HG03097 (cell line): ENCODE measurements at regions not wholly inside any gene's neighbourhood (a gene's known extent, or its start where the extent isn't known, plus 50 kb on each side); places are given as distances from the start of the nearest gene placed in this dataset.
"Not testable (repeated sequence)": the region's sequence is repeated elsewhere in the genome, so short reads cannot be mapped to it uniquely, and the experiment has no call there.

Experiments
- ATAC-seq: cut with Tn5 transposase; IDR thresholded peaks from one replicate; pipeline ENCODE4 v1.9.1; 2021; ENCODE audit not compliant: unreplicated experiment, low FRiP score

DNA sequence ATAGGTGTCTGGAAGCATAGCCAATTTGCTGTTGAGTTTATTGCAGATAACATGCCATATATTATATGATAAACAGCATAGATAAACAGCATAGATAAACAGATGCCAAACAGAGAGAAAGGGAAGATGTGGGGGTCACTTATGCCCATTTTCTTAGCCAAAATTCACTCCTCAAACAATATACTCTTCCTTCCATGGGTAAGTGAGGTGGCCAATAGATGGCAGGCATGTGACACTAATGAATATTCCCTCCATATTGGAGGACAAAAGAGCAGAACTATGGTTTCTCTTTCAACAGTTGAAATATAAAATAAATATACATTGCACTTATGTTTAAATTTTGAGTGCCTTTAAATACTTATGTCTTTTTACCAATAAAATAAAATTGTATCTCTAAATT is 1212.8 kb downstream of the REEP3 start:
- ATAC-seq: peak; percentile 52

DNA sequence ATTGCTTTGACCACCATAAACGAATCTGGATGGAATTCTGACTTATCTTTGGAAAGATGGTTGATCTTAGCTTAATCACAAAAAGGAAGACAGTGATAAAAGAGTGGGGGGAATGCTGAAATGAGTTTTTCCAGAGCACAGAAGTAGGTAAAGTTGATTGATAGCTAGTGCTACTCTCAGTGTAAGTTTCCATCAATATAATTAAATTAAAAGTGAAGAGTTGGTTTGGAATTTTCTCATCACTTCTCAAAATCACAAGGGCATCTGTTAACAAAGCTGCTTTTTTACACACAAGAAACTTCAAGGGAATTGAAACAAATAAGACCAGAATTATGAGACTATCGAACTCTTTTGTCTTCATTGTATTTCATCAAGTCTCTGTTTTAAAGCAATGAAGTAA is 1217.3 kb downstream of the REEP3 start:
- ATAC-seq: no peak

DNA sequence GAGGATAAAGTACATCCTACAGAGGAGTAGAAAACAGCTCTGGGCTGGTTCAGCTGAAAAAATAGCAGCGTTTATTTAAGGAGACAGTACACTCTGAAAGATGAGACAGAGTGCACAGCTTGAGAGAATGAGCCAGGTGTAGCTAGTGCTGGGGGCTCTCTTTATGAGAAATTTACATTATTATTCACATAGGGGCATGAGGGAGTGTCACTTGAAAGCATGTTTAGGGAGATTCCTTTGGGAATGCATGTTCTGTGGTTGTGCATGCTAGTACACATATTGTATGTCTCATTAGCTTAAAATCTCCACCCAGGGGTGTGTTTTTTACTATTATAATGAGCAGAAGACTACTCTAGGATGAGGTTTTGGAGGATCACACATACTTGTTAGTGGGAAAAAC is 1224.4 kb downstream of the REEP3 start:
- no peak for ATAC-seq

DNA sequence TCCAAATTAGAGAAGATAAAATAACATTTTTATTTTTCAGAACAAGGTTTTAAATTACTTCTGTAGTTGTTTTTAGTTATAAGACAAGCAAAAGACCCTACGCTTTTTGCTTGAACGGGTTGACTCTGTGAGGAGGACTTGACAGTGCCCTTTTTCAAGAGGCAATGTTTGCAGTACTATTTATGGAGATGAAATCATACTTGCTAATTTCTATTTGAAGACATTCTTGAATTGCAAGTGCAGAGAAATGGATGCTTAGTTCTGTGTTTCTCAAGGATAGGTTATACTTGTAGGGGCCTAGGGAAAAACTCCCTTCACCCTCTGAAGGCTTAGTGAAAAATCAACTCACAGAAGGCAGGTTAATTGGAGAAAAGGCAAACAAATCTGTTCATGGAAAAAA is 1229.5 kb downstream of the REEP3 start:
- no peak for ATAC-seq

DNA sequence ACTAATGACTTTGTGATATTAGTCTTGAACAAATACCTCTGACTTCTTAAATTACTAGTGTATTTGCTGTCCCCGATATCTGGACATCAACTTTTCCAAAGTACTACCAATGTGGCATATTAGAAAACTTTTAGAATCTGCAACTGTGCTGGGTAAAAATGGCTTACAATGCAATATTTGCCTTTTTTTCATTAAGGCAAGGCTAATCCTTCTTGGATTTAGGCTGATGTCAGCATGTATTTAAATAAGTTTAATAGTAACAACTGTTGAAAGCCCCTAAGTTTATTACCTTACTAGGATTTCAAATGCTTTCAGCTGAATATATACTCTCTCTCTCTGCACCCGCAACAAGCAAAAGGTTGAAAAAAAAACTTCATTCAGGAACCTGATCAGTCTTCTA is 1232.3 kb downstream of the REEP3 start:
- no peak for ATAC-seq

DNA sequence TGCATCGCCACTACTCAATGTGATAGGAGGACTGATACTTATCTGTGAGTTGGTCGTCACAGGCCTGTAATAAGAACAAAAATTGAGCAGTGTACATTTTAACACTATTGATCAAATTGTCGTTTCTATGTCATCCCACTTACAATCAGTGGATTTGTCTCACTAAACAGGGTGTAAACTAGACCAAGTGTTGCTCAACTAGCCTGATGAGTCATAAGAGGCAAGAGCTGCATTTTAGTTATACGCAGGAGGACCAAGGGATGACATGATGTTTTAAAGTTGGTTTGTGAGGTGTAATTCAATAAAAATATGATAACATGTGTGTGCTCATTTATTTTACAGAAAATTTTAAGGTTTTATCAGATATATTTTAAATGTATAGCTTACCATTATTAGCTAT is 1239.2 kb downstream of the REEP3 start:
- no peak for ATAC-seq

DNA sequence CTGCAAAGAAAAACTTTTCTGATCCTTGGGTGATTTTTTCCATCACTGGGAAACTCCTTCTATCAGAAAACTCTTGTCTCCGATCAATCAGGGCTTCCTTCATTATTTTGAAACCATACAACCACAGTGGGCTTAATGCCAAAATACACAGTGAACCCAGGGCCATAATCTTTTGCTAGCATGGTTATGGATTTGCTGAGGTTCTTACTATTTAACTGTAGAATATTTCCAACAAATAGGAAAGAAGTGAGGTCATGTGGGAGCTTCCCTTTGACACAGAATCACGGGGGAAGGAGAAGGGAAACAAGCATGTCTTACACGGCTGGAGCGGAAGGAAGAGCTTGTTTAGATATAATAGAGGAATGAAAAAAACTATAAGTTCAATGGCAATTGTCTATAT is 1241.7 kb downstream of the REEP3 start:
- ATAC-seq: no peak

DNA sequence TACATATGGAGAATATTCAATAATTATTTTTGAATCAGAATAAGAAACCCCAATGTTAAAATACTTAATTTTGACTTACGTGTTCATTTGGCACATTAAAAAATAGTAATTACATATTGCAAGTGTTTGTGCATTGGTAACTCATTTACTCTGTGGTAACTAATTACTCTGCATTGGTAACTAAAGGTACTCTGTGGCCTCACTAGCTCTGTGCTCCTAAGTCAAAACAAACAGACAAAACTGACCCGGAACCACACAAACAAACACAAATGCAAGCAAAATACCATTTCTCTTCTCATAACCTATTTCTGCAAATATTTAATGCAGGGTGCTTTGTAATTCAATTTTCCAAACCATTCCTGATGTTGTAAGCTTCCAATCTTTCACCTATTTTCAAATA is 1244.3 kb downstream of the REEP3 start:
- ATAC-seq: no peak

DNA sequence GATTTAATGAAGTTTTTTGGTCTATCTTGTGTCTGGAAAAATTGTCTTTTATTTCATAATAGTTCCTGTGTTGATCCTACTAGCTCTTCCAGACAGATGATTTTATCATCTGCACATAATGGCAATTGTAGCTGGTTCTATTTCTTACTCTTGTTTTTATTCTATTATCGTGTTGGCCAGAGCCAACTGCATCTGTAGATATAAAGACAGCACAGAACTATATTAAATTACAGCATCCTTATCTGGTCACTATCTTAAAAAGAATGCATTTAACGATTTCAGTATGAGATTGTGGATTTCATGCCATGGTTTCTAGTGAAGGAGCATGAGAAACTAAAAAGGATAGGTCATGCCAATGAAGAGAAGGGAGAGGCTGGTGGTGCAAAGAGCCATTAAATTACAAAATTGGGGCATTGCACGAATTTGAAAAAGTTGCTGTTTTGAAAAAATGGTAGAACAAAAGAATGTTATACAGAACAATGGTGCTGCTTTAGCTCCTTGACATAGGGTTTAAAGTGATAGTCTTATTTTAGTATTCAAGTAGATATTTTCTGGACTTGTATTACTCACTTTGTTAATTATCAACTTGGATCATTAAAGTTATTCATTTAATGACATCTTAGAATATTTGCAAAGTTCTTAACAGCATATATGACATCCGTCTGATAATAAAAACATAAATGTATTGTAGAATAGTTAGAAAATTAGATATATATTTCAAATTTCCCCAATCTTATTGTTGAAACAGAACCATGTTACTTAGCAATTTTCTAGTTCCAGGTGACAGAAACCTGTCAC is 1250.3 kb downstream of the REEP3 start:
- ATAC-seq: no peak

DNA sequence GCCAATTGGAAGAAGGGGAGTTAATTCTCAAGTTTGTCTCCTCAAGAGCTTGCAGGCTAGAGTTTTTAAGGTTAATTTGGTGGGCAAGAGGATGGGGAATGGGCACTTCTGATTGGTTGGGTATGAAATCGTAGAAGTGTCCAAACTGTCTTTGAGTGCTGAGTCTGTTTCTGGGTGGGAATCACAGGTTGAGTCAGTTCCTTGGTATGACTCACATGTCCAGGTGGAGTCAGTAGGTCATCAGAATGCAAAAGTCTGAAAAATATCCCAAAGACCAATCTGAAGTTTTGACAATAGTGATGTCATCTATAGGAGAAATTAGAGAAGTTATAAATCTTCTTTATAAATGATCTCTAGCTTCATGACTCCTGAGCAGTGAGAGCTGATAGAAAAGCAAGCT is 1252.2 kb downstream of the REEP3 start:
- no peak for ATAC-seq

DNA sequence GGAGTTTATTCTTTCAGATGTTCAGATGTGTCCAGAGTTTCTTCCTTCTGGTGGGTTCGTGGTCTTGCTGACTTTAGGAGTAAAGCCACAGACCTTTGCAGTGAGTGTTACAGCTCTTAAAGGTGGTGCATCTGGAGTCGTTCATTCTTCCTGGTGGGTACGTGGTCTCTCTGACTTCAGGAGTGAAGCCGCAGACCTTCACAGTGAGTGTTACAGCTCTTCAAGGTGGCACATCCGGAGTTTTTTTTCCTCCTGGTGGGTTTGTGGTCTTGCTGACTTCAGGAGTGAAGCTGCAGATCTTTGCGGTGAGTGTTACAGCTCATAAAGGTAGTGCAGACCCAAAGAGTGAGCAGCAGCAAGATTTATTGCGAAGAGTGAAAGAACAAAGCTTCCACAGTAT is 1263.2 kb downstream of the REEP3 start:
- not testable (repeated sequence) for ATAC-seq

DNA sequence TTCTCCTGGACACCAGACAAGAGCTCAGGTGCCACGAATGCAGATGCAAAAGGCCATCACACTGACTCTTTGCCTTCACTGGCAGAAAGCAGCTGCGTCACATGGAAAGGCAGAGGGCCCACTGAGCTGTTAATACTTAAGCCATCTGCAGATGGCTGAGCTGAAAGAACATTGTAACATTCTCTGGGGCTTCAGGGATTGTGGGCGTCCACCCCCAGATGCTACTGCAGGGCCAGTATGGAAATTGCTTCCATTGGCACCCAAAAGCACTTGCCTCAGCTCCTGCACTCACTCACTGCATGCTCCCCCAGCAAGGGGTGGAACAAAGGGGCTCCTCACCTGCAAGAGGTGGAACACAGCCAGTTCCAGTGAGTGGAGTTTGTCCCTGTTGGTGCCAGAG is 1264.6 kb downstream of the REEP3 start:
- no peak for ATAC-seq

DNA sequence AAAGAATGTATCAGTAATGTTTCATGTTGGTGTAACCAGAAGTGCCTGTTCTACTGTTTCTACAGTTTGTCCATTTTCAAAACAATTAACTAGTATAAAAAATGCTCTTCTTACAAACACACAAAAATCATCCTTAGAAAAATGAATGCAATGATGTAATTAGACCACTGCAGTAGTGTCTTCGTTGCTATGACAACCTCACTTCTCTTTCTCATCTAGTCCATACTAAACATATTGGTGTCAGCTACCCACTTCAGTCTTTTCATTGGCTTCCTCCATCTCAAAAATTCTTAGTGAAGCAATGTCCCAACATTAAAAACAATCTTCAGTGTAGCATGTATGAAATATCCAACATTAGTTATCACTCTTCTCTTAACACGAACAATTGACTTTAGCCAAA is 1265.8 kb downstream of the REEP3 start:
- ATAC-seq: no peak

DNA sequence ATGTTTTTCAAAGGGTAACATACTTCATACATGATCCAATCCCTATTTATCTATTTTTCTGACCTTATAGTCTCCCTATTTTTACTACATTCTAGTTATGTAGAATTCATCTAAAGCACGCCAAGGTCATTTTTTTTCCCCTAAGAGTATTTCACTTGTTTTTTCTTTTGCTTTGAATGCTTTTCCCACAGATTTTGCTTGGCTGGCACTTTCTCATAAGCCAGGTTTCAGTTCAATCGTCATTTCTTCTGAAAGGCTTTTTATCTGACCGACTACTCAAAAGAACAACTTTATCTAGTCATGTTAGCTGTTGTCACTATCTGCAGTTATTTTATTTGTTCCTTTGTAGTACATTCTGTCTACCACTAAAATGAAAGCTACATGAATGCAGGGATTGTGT is 1274.6 kb downstream of the REEP3 start:
- no peak for ATAC-seq

DNA sequence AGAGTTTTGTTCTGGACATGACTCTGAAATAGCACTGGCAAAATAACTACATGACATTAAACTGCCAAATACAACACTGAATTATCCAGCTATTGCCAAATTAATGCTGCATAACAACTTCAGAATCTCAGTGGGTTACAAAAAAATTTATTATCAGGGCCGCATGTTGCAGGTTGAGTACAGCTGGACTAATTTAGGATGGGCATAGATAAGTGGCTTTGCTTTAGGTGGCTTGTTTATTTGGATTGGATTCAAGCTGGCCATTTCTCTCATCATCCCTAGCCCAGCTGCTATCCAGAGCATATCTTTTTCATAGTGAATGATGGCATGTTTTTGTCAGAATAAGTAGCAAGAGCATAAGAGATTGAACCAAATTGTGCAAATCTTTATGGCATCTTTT is 1277.1 kb downstream of the REEP3 start:
- ATAC-seq: no peak

DNA sequence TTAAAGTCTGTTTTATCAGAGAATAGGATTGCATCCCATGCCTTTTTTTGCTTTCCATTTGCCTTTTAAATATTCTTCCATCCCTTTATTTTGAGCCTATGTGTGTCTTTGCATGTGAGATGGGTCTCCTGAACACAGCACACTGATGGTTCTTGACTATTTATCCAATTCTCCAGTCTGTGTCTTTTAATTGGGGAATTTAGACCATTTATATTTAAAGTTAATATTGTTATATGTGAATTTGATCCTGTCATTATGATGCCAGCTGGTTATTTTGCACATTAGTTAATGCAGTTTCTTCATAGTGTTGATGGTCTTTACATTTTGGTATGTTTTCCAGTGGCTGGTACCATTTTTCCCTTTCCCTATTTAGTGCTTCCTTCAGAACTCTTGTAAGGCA is 1287.0 kb downstream of the REEP3 start:
- ATAC-seq: not testable (repeated sequence)

DNA sequence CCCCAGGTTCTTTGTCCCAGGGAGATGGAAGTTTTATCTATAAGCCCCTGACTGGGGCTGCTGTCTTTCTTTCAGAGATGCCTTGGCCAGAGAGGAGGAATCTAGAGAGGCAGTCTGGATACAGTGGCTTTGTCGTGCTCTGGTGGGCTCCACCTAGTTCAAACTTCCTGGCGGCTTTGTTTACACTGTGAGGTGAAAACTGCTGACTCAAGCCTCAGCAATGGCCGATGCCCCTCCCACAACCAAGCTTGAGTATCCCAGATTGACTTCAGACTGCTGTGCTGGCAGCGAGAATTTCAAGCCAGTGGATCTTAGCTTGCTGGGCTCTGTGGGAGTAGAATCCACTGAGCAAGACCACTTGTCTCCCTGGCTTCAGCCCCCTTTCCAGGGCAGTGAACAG is 1288.8 kb downstream of the REEP3 start:
- not testable (repeated sequence) for ATAC-seq

DNA sequence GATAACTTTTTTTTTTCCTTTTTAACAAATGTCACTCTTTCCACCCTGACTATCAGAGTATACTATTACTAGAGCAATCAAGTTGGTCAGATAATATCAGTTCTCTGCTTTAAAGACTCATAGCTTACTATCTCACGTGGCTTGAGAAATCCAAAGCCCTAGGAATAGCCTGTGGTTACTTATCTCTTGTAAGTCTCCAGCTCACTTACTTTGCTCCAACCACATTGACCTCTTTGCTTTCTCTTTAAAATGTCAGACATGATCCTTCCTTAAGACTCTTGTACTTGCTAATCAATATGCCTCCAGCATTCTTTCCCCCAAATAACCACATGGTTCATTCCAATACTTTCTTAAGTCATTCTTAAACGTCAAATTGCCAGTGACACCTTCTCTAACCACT is 1292.2 kb downstream of the REEP3 start:
- ATAC-seq: no peak

DNA sequence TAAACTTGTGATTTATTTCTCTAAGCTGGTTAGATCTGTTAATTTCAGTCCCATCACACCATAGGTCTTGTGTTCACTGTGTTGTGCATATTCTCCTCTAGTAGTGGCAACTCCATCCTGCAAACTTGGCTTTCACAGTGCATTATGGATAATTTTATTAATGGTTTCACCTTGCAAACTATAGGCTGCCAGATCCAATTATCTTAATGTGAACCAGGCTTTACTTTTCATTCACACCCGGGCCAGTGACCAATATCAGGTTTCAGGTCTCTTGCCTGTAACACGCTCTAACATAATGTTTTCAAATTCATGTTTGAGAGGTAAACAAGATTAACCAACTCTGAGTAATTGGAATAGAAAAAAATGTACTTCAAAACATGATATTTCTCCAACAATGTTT is 1293.0 kb downstream of the REEP3 start:
- ATAC-seq: no peak

DNA sequence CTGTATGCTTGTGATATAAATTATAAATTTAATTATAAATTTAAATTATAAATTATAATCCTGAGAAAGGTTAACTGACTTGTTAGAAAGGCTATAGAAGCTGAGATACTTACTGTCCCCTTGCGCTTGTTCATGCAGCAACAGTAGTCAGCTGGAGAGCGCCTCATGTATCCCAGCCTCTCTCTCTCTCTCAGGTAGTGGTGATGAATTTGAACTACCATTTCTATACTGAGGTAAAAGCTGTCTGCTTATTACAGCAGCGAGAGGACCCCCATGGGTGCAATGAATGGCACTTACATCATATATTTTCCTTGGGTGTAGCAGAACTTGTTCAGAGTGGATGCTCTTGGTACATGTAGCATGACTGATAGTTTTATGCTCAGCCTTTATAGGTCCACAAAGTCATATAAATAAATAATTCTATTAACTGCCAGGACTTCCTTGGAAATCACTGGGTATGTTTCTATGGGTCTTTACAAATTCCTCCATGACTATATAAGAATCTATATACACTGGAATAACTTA is 1308.7 kb downstream of the REEP3 start:
- no peak for ATAC-seq

DNA sequence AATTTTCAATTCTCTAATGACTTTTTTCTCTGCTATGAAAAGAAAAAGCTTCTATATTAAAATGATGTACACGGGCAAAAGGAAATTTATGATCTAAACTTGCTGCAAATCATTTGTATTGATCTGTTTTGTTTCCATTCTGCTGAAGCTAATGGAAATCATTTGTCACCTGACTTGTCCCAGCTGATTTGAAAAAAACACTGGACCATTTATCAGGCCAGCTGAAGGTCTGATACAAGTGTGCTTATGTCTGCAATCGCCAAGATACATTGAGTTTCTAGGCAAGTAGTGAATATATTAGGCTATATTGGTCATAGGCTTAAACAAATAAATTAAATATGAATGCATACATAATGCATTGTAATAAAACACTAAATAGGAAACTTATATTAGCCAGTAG is 1309.7 kb downstream of the REEP3 start:
- ATAC-seq: no peak

DNA sequence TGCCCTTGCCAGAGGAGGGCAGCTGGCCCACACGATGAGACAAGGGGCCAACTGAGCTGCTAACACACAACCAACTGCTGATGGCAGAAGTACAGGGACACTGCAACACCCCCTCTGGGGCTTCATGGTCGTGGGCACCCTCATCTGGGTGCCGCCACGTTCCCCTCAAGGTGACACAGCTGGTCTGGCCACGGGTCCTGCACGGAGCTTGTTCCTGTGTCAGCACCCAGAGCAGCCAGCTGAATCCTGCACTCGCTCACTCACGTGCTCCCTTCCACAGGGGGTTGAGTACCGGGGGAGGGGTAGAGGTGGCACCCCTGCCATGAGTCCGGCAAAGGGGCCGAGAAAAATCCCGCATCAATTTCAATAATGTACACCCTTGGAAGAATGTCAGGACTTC is 1319.1 kb downstream of the REEP3 start:
- ATAC-seq: no peak

DNA sequence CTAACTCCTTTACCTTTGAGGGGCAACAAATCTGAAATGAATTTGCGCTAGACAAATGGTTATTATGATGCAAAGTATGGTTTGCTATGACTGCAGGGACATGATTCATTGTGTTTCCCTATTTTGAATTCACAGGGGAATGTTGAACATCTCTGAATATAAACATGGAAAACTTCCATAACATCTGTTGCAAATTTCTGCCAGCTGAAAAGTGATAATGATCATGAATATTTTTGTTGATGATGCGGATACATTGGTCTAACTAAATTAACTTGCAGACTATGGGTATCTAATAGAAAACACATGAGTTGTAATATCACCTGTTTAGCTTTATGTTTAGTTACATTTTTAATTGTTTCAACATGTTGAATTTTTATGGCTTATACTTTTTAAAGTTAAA is 1325.5 kb downstream of the REEP3 start:
- no peak for ATAC-seq
